ENCODE measurements at regions not wholly inside any gene's neighbourhood (a gene's known extent, or its start where the extent isn't known, plus 50 kb on each side); places are given as distances from the start of the nearest gene placed in this dataset.

GRCh38 chr17:70674061-70674460, 504.7 kb downstream of the KCNJ2 start (continued):
- TF ChIP-seq CHD7 (IDR thresholded peaks at IDR 0.05; ENCODE audit: insufficient replicate concordance, low read length) (no peak), MAX (IDR thresholded peaks at IDR 0.05) (no peak), SIRT6 (IDR thresholded peaks at IDR 0.05; ENCODE audit: low read length) (no peak), CBX8 (IDR thresholded peaks at IDR 0.05; ENCODE audit: borderline replicate concordance, low read depth, low read length) (no peak), ATF3 (IDR thresholded peaks at IDR 0.05; ENCODE audit: insufficient read depth, low read depth, low read length) (no peak), RFX5 (IDR thresholded peaks at IDR 0.05; ENCODE audit: borderline replicate concordance, low read depth, low read length) (no peak), GTF2F1 (IDR thresholded peaks at IDR 0.05; ENCODE audit: borderline replicate concordance, low read depth, low read length) (no peak), PHF8 (conservative IDR thresholded peaks at IDR 0.05; ENCODE audit: low read depth, low read length) (no peak), KDM1A (IDR thresholded peaks at IDR 0.05; ENCODE audit: borderline replicate concordance, low read length) (no peak), CTBP2 (IDR thresholded peaks at IDR 0.05; ENCODE audit: borderline replicate concordance, insufficient read depth, insufficient read length, low read length) (no peak), CEBPB (IDR thresholded peaks at IDR 0.05; ENCODE audit: low read depth, low read length) (no peak), CHD1 (IDR thresholded peaks at IDR 0.05; ENCODE audit: low read depth, low read length) (no peak)
